ENCODE measurements at regions not wholly inside any gene's neighbourhood (a gene's known extent, or its start where the extent isn't known, plus 50 kb on each side); places are given as distances from the start of the nearest gene placed in this dataset.
"Not testable (repeated sequence)": the region's sequence is repeated elsewhere in the genome, so short reads cannot be mapped to it uniquely, and the experiment has no call there.

GRCh38 chr2:195312662-195313061 lies 344.4 kb upstream of the SLC39A10 start:
- no peak for DNase-seq (ENCODE audit: low read depth, low spot score)

- no peak for DNase-seq (ENCODE audit: low read depth, low spot score)
These were observed 348.9 kb upstream of the SLC39A10 start for GRCh38 chr2:195308163-195308562.

GRCh38 chr2:195307751-195308150 lies 349.3 kb upstream of the SLC39A10 start:
- DNase-seq (ENCODE audit: low read depth, low spot score) = no peak

- no peak for DNase-seq (ENCODE audit: low read depth, low spot score)
These were observed 352.7 kb upstream of the SLC39A10 start for GRCh38 chr2:195304310-195304709.

GRCh38 chr2:195300631-195301030 lies 356.4 kb upstream of the SLC39A10 start:
- DNase-seq (ENCODE audit: low read depth, low spot score) = no peak

GRCh38 chr2:195299600-195299999 lies 357.4 kb upstream of the SLC39A10 start:
- DNase-seq (ENCODE audit: low read depth, low spot score) = no peak

- DNase-seq (ENCODE audit: low read depth, low spot score) = no peak
These were observed 360.5 kb upstream of the SLC39A10 start for GRCh38 chr2:195296490-195296889.

- DNase-seq (ENCODE audit: low read depth, low spot score) = no peak
These were observed 367.9 kb upstream of the SLC39A10 start for GRCh38 chr2:195289081-195289480.

GRCh38 chr2:195279840-195280427 lies 377.1 kb upstream of the SLC39A10 start:
- DNase-seq (ENCODE audit: low read depth, low spot score) = no peak

- DNase-seq (ENCODE audit: low read depth, low spot score) = no peak
These were observed 386.5 kb upstream of the SLC39A10 start for GRCh38 chr2:195270466-195271039.

- no peak for DNase-seq (ENCODE audit: low read depth, low spot score)
These were observed 387.8 kb upstream of the SLC39A10 start for GRCh38 chr2:195269220-195269619.

- no peak for DNase-seq (ENCODE audit: low read depth, low spot score)
These were observed 399.0 kb upstream of the SLC39A10 start for GRCh38 chr2:195257979-195258378.

- DNase-seq (ENCODE audit: low read depth, low spot score) = no peak
These were observed 405.0 kb upstream of the SLC39A10 start for GRCh38 chr2:195252018-195252417.

- no peak for DNase-seq (ENCODE audit: low read depth, low spot score)
These were observed 405.8 kb upstream of the SLC39A10 start for GRCh38 chr2:195251214-195251613.

GRCh38 chr2:195238826-195239225 lies 418.2 kb upstream of the SLC39A10 start:
- no peak for DNase-seq (ENCODE audit: low read depth, low spot score)

- no peak for DNase-seq (ENCODE audit: low read depth, low spot score)
These were observed 418.6 kb upstream of the SLC39A10 start for GRCh38 chr2:195238379-195238778.

- DNase-seq (ENCODE audit: low read depth, low spot score) = not testable (repeated sequence)
These were observed 428.5 kb upstream of the SLC39A10 start for GRCh38 chr2:195228547-195228946.

- no peak for DNase-seq (ENCODE audit: low read depth, low spot score)
These were observed 443.0 kb upstream of the SLC39A10 start for GRCh38 chr2:195214072-195214471.

GRCh38 chr2:195212586-195212985 lies 444.4 kb upstream of the SLC39A10 start:
- no peak for DNase-seq (ENCODE audit: low read depth, low spot score)

GRCh38 chr2:195202163-195202845 lies 454.7 kb upstream of the SLC39A10 start:
- no peak for DNase-seq (ENCODE audit: low read depth, low spot score)

- DNase-seq (ENCODE audit: low read depth, low spot score) = no peak
These were observed 457.2 kb upstream of the SLC39A10 start for GRCh38 chr2:195199864-195200263.

GRCh38 chr2:195181059-195181705 lies 475.8 kb upstream of the SLC39A10 start:
- no peak for DNase-seq (ENCODE audit: low read depth, low spot score)

- no peak for DNase-seq (ENCODE audit: low read depth, low spot score)
These were observed 488.7 kb upstream of the SLC39A10 start for GRCh38 chr2:195168369-195168768.
